ENCODE measurements at regions not wholly inside any gene's neighbourhood (a gene's known extent, or its start where the extent isn't known, plus 50 kb on each side); places are given as distances from the start of the nearest gene placed in this dataset.

GRCh38 chr7:135812148-135812547, 63.5 kb upstream of the FAM180A start:
- Mint-ChIP-seq H3K36me3 (ENCODE audit: low read depth) (no peaks in the 10 kb centered on the region), H3K4me1 (ENCODE audit: low read depth) (no peaks in the 10 kb centered on the region), H3K4me3 (no peak overlapping the region), H3K27me3 (peaks cover 11% of the 10 kb centered on the region), H3K9me3 (no peaks in the 10 kb centered on the region), H3K27ac (no peak overlapping the region)
- Histone ChIP-seq H3K36me3 (ENCODE audit: insufficient read depth, low read length) (no peaks in the 10 kb centered on the region), H3K9me3 (ENCODE audit: control insufficient read depth in 1 of 2, insufficient read depth in 1 of 2, low read length in 2 of 2) (no peaks in the 10 kb centered on the region), H3K4me3 (ENCODE audit: low read length) (no peak overlapping the region), H3K27ac (ENCODE audit: low read depth in 1 of 2, low read length in 2 of 2) (no peak overlapping the region), H3K27me3 (ENCODE audit: control insufficient read depth in 1 of 2, insufficient read depth in 2 of 2, low read length in 2 of 2) (peaks cover 0 to 2% of the 10 kb centered on the region in 2 experiments), H3K4me1 (ENCODE audit: insufficient read depth, low read length) (no peaks in the 10 kb centered on the region)
- no peak for TF ChIP-seq CTCF (IDR thresholded peaks at IDR 0.05)
- intact Hi-C loops (cut with DNase I, micrococcal nuclease), result no loop called here
- DNase-seq (no peak), ATAC-seq (ENCODE audit: poor library complexity) (no peak)
- POLR2A ChIA-PET, result no interaction called here
- CTCF ChIA-PET, result no interaction called here

DNA sequence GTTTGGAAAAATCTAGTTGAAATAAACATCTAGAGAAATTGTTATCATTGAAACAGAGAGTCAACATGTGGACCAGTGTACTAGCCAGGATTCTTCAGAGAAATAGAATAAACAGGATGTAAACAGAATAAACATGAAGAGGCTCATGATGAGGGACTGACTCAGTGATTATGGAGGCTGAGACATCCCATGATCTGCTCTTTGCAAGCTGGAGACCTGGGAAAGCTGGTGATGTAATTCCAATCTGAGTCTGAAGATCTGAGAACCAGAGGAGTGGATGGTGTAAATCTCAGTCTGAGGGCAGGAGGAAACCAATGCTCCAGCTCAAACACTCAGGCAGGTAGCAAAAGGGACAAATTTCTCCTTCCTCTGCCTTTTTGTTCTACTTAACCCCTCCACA, 62.9 kb upstream of the FAM180A start:
- H3K4me3 Mint-ChIP-seq, result no peak overlapping the region
- intact Hi-C loops (cut with DNase I, micrococcal nuclease), result no loop called here
- no peak for TF ChIP-seq CTCF (IDR thresholded peaks at IDR 0.05)
- H3K9me3 ChIP-seq (ENCODE audit: control insufficient read depth in 1 of 2, insufficient read depth in 1 of 2, low read length in 2 of 2), result no peaks in the 10 kb centered on the region
- no peak for DNase-seq
- H3K4me1 ChIP-seq (ENCODE audit: insufficient read depth, low read length), result no peaks in the 10 kb centered on the region
- POLR2A ChIA-PET, result no interaction called here
- no peak overlapping the region for H3K27ac ChIP-seq (ENCODE audit: low read depth in 1 of 2, low read length in 2 of 2)
- peaks cover 11% of the 10 kb centered on the region for H3K27me3 Mint-ChIP-seq
- CTCF ChIA-PET, result no interaction called here
- H3K4me1 Mint-ChIP-seq (ENCODE audit: low read depth), result no peaks in the 10 kb centered on the region
- no peak for ATAC-seq (ENCODE audit: poor library complexity)
- H3K36me3 Mint-ChIP-seq (ENCODE audit: low read depth), result no peaks in the 10 kb centered on the region
- no peak overlapping the region for H3K4me3 ChIP-seq (ENCODE audit: low read length)
- H3K9me3 Mint-ChIP-seq, result no peaks in the 10 kb centered on the region
- peaks cover 0 to 2% of the 10 kb centered on the region in 2 experiments for H3K27me3 ChIP-seq (ENCODE audit: control insufficient read depth in 1 of 2, insufficient read depth in 2 of 2, low read length in 2 of 2)
- H3K27ac Mint-ChIP-seq, result no peak overlapping the region
- H3K36me3 ChIP-seq (ENCODE audit: insufficient read depth, low read length), result no peaks in the 10 kb centered on the region

DNA sequence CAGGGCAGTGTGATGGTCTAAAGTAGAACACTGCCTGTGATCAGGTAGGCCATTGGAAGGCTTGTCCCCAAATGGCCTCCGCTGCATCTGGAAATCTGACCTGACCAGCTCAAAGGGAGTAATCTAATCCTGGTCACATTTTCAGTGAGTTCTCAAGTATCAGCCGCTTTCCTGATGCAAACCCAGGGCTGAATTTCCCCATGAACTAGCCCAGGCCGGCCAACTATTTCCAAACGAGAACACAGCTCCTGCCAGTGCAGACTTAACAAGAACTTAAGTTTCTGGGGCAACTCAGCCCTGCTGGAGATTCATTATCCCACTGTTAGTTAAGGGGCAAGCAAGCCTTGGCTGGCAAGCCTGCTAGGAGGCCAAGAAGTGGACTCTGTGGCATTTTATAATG, 59.6 kb upstream of the FAM180A start:
- Histone ChIP-seq H3K9me3 (ENCODE audit: control insufficient read depth in 1 of 2, insufficient read depth in 1 of 2, low read length in 2 of 2) (no peaks in the 10 kb centered on the region), H3K36me3 (ENCODE audit: insufficient read depth, low read length) (no peaks in the 10 kb centered on the region), H3K4me1 (ENCODE audit: insufficient read depth, low read length) (no peaks in the 10 kb centered on the region), H3K4me3 (ENCODE audit: low read length) (no peak overlapping the region), H3K27me3 (ENCODE audit: control insufficient read depth in 1 of 2, insufficient read depth in 2 of 2, low read length in 2 of 2) (no peaks in the 10 kb centered on the region), H3K27ac (ENCODE audit: low read depth in 1 of 2, low read length in 2 of 2) (no peak overlapping the region)
- CTCF ChIA-PET, result no interaction called here
- POLR2A ChIA-PET, result no interaction called here
- H3K27me3 Mint-ChIP-seq, result peaks cover 4% of the 10 kb centered on the region
- no peak overlapping the region for H3K4me3 Mint-ChIP-seq
- no peaks in the 10 kb centered on the region for H3K9me3 Mint-ChIP-seq
- ATAC-seq (ENCODE audit: poor library complexity) (no peak), DNase-seq (no peak)
- intact Hi-C loops (cut with DNase I, micrococcal nuclease), result no loop called here
- no peak for TF ChIP-seq CTCF (IDR thresholded peaks at IDR 0.05)
- H3K36me3 Mint-ChIP-seq (ENCODE audit: low read depth), result no peaks in the 10 kb centered on the region
- H3K4me1 Mint-ChIP-seq (ENCODE audit: low read depth), result no peaks in the 10 kb centered on the region
- H3K27ac Mint-ChIP-seq, result no peak overlapping the region

All from CD4-positive, alpha-beta T cell (primary cell).